ENCODE measurements at regions not wholly inside any gene's neighbourhood (a gene's known extent, or its start where the extent isn't known, plus 50 kb on each side); places are given as distances from the start of the nearest gene placed in this dataset.

GRCh38 chr14:75333606-75334548 is 55.2 kb downstream of the FOS start:
- Histone ChIP-seq H3K9ac (ENCODE audit: insufficient read length) (no peak overlapping the region), H3K27ac (peak overlapping the region; percentile 69), H3K36me3 (ENCODE audit: insufficient read depth, low read length) (no peaks in the 10 kb centered on the region), H3K4me3 (peak overlapping the region; percentile 35), H3K9me3 (ENCODE audit: low read depth, low read length) (no peaks in the 10 kb centered on the region)
- peak; percentile 53 for TF ChIP-seq POLR2AphosphoS5 (IDR thresholded peaks at IDR 0.05; ENCODE audit: borderline replicate concordance, low read depth, low read length)
- TF ChIP-seq FOXP2 (optimal IDR thresholded peaks at IDR 0.05; ENCODE audit: control extremely low read depth, extremely low read length, insufficient read depth) = no peak
- DNase-seq (ENCODE audit: low read depth, low spot score) = no peak

GRCh38 chr14:75334549-75335051 is 56.0 kb downstream of the FOS start:
- Histone ChIP-seq H3K4me3 (peak overlapping the region; percentile 35), H3K27ac (peak overlapping the region; percentile 69), H3K9me3 (ENCODE audit: low read depth, low read length) (no peaks in the 10 kb centered on the region), H3K36me3 (ENCODE audit: insufficient read depth, low read length) (no peaks in the 10 kb centered on the region), H3K9ac (ENCODE audit: insufficient read length) (no peak overlapping the region)
- 0 out of 2 replicates have a peak, but pooled peaks have one; percentile 10 for TF ChIP-seq POLR2AphosphoS5 (IDR thresholded peaks at IDR 0.05; ENCODE audit: borderline replicate concordance, low read depth, low read length)
- no peak for TF ChIP-seq EZH2 (IDR thresholded peaks at IDR 0.05)
- no peak for DNase-seq (ENCODE audit: low read depth, low spot score)

GRCh38 chr14:75335571-75335970 is 56.9 kb downstream of the FOS start:
- DNase-seq (ENCODE audit: low read depth, low spot score) = no peak
- Histone ChIP-seq H3K4me3 (no peak overlapping the region), H3K9ac (ENCODE audit: insufficient read length) (no peak overlapping the region), H3K27ac (no peak overlapping the region), H3K9me3 (ENCODE audit: low read depth, low read length) (no peaks in the 10 kb centered on the region), H3K36me3 (ENCODE audit: insufficient read depth, low read length) (no peaks in the 10 kb centered on the region)
- TF ChIP-seq FOXP2 (optimal IDR thresholded peaks at IDR 0.05; ENCODE audit: control extremely low read depth, extremely low read length, insufficient read depth) = no peak
- no peak for TF ChIP-seq POLR2AphosphoS5 (IDR thresholded peaks at IDR 0.05; ENCODE audit: borderline replicate concordance, low read depth, low read length)
- TF ChIP-seq EZH2 (IDR thresholded peaks at IDR 0.05) = no peak

GRCh38 chr14:75338398-75338797 is 59.8 kb downstream of the FOS start:
- Histone ChIP-seq H3K9ac (ENCODE audit: insufficient read length) (no peak overlapping the region), H3K9me3 (ENCODE audit: low read depth, low read length) (no peaks in the 10 kb centered on the region), H3K36me3 (ENCODE audit: insufficient read depth, low read length) (no peaks in the 10 kb centered on the region), H3K4me3 (no peak overlapping the region), H3K27ac (no peak overlapping the region)
- TF ChIP-seq POLR2AphosphoS5 (IDR thresholded peaks at IDR 0.05; ENCODE audit: borderline replicate concordance, low read depth, low read length) = no peak
- TF ChIP-seq EZH2 (IDR thresholded peaks at IDR 0.05) = no peak
- TF ChIP-seq FOXP2 (optimal IDR thresholded peaks at IDR 0.05; ENCODE audit: control extremely low read depth, extremely low read length, insufficient read depth) = no peak
- DNase-seq (ENCODE audit: low read depth, low spot score) = no peak

GRCh38 chr14:75339059-75339458 is 60.4 kb downstream of the FOS start:
- no peak overlapping the region for H3K27ac ChIP-seq
- H3K36me3 ChIP-seq (ENCODE audit: insufficient read depth, low read length) = no peaks in the 10 kb centered on the region
- no peaks in the 10 kb centered on the region for H3K9me3 ChIP-seq (ENCODE audit: low read depth, low read length)
- no peak for TF ChIP-seq FOXP2 (optimal IDR thresholded peaks at IDR 0.05; ENCODE audit: control extremely low read depth, extremely low read length, insufficient read depth)
- TF ChIP-seq POLR2AphosphoS5 (IDR thresholded peaks at IDR 0.05; ENCODE audit: borderline replicate concordance, low read depth, low read length) = no peak
- no peak for TF ChIP-seq EZH2 (IDR thresholded peaks at IDR 0.05)
- H3K9ac ChIP-seq (ENCODE audit: insufficient read length) = no peak overlapping the region
- DNase-seq (ENCODE audit: low read depth, low spot score) = no peak
- H3K4me3 ChIP-seq = no peak overlapping the region

- TF ChIP-seq EZH2 (IDR thresholded peaks at IDR 0.05) (no peak), FOXP2 (optimal IDR thresholded peaks at IDR 0.05; ENCODE audit: control extremely low read depth, extremely low read length, insufficient read depth) (no peak), POLR2AphosphoS5 (IDR thresholded peaks at IDR 0.05; ENCODE audit: borderline replicate concordance, low read depth, low read length) (peak; percentile 14; the same call in 1 of the 2 replicates)
- peak overlapping the region; percentile 28 for H3K4me3 ChIP-seq
- H3K9ac ChIP-seq (ENCODE audit: insufficient read length) = no peak overlapping the region
- H3K36me3 ChIP-seq (ENCODE audit: insufficient read depth, low read length) = no peaks in the 10 kb centered on the region
- H3K9me3 ChIP-seq (ENCODE audit: low read depth, low read length) = no peaks in the 10 kb centered on the region
- DNase-seq (ENCODE audit: low read depth, low spot score) = no peak
- H3K27ac ChIP-seq = peak overlapping the region; percentile 52; the same call in 1 of the 2 replicates
Measured at GRCh38 chr14:75340921-75341320, 62.3 kb downstream of the FOS start.

GRCh38 chr14:75341620-75342019 is 63.0 kb downstream of the FOS start:
- TF ChIP-seq POLR2AphosphoS5 (IDR thresholded peaks at IDR 0.05; ENCODE audit: borderline replicate concordance, low read depth, low read length) (no peak), EZH2 (IDR thresholded peaks at IDR 0.05) (no peak), FOXP2 (optimal IDR thresholded peaks at IDR 0.05; ENCODE audit: control extremely low read depth, extremely low read length, insufficient read depth) (no peak)
- peak overlapping the region; percentile 40 for H3K9ac ChIP-seq (ENCODE audit: insufficient read length)
- DNase-seq (ENCODE audit: low read depth, low spot score) = no peak
- no peaks in the 10 kb centered on the region for H3K36me3 ChIP-seq (ENCODE audit: insufficient read depth, low read length)
- H3K9me3 ChIP-seq (ENCODE audit: low read depth, low read length) = no peaks in the 10 kb centered on the region
- peak overlapping the region; percentile 52; the same call in 1 of the 2 replicates for H3K27ac ChIP-seq
- H3K4me3 ChIP-seq = peak overlapping the region; percentile 28

GRCh38 chr14:75342762-75343599 is 64.4 kb downstream of the FOS start:
- no peaks in the 10 kb centered on the region for H3K9me3 ChIP-seq (ENCODE audit: low read depth, low read length)
- H3K36me3 ChIP-seq (ENCODE audit: insufficient read depth, low read length) = no peaks in the 10 kb centered on the region
- no peak overlapping the region for H3K9ac ChIP-seq (ENCODE audit: insufficient read length)
- TF ChIP-seq POLR2AphosphoS5 (IDR thresholded peaks at IDR 0.05; ENCODE audit: borderline replicate concordance, low read depth, low read length) = no peak
- TF ChIP-seq FOXP2 (optimal IDR thresholded peaks at IDR 0.05; ENCODE audit: control extremely low read depth, extremely low read length, insufficient read depth) = no peak
- TF ChIP-seq EZH2 (IDR thresholded peaks at IDR 0.05) = no peak
- H3K27ac ChIP-seq = no peak overlapping the region
- no peak for DNase-seq (ENCODE audit: low read depth, low spot score)
- H3K4me3 ChIP-seq = no peak overlapping the region

Measured in SK-N-MC (cell line).